Small intestine (tissue), 7 donors: ENCODE measurements at regions not wholly inside any gene's neighbourhood (a gene's known extent, or its start where the extent isn't known, plus 50 kb on each side); places are given as distances from the start of the nearest gene placed in this dataset.

Experiments
- DNase-seq, 2 donors: peaks; one replicate each; pipeline versions ENCODE4 v3.0.0 to v3.0.0-alpha.2; 2013
- FAIRE-seq: peaks from 2 replicates; lab custom pipeline; 2012; peaks lifted over from hg19 to GRCh38; lab: Jason Lieb, UNC
- H3K27ac ChIP-seq, 3 donors: one replicate each; pipeline ENCODE4 v1.5.1; 2013; ENCODE audit warnings: low read length in 2 of 3, mild to moderate bottlenecking in 2 of 3, control low read depth in 1 of 3, inconsistent platforms in 1 of 3, low read depth in 1 of 3, moderate library complexity in 1 of 3
- H3K27me3 ChIP-seq, 3 donors: one replicate each; pipeline ENCODE4 v1.6.1; 2013; ENCODE audit warnings: low read length in 3 of 3, inconsistent platforms in 1 of 3; ENCODE audit not compliant: control insufficient read depth in 3 of 3, insufficient read depth in 3 of 3
- H3K36me3 ChIP-seq, 3 donors: one replicate each; pipeline ENCODE4 v1.6.1; 2013; ENCODE audit warnings: low read length in 3 of 3, inconsistent platforms in 1 of 3, low read depth in 1 of 3, mild to moderate bottlenecking in 1 of 3, moderate library complexity in 1 of 3; ENCODE audit not compliant: control insufficient read depth in 3 of 3, insufficient read depth in 2 of 3
- H3K4me1 ChIP-seq, 3 donors: one replicate each; pipeline ENCODE4 v1.6.1; 2013; ENCODE audit warnings: low read length in 2 of 3, inconsistent platforms in 1 of 3, low read depth in 1 of 3, mild to moderate bottlenecking in 1 of 3, moderate library complexity in 1 of 3; ENCODE audit not compliant: control insufficient read depth in 3 of 3, insufficient read depth in 2 of 3
- H3K4me3 ChIP-seq, 3 donors: one replicate each; pipeline ENCODE4 v1.5.1; 2013; ENCODE audit warnings: low read length in 3 of 3, control low read depth in 1 of 3, inconsistent platforms in 1 of 3, low read depth in 1 of 3, mild to moderate bottlenecking in 1 of 3, moderate library complexity in 1 of 3
- H3K9me3 ChIP-seq, 2 donors: one replicate each; pipeline ENCODE4 v1.6.1; 2013; ENCODE audit warnings: low read depth in 1 of 2, low read length in 1 of 2; ENCODE audit not compliant: control insufficient read depth in 2 of 2, insufficient read depth in 1 of 2
- WGBS, 3 donors: extraction: QIAGEN DNeasy Blood & Tissue Kit; methylation state at CpG; one replicate each; pipeline ENCODE4 v1.1.7; 2013; 5-methylcytosine and 5-hydroxymethylcytosine counted together
- donor health status: healthy with polysubstance abuse.
- donor health status: control.
- donor health status: control.
- donor health status: Bipolar disorder and iron deficiency.
- donor health status: healthy.

- Histone ChIP-seq H3K4me1 (no peaks in the 10 kb centered on the region), H3K27ac (no peak overlapping the region), H3K27me3 (peaks cover 0 to 2% (median 0%) of the 10 kb centered on the region in 3 donors), H3K4me3 (no peak overlapping the region), H3K36me3 (no peaks in the 10 kb centered on the region), H3K9me3 (peaks cover 0 to 3% of the 10 kb centered on the region in 2 donors)
- FAIRE-seq, result no peak
- no peak for DNase-seq
- 67 to 73% (median 71%) methylated on average over 5 of the region's 5 CpGs for WGBS, 3 donors
Measured at GRCh38 chr20:48471176-48471575, 356.6 kb downstream of the PREX1 start.

DNA sequence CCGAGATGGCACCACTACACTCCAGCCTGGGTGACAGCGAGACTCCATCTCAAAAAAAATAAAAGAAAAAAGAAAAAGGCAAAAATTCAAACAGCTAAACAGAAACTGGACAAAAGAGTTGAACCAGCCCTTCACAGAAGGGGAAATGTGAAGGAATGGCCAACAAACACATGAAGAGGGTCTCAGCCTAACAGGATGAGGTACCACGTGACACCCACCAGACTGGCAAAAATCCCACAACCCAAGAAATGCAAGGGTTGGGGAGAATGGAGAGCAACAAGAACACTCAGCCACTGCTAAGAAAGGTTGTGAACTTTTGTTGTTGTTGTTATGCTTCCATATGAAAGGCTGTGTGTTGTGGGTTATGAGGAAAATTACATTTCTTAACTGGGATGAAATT is 357.7 kb downstream of the PREX1 start:
- DNase-seq (no peak), FAIRE-seq (no peak)
- 83 to 87% (median 84%) methylated on average over 3 of the region's 3 CpGs for WGBS, 3 donors
- no peaks in the 10 kb centered on the region for H3K4me1 ChIP-seq
- H3K4me3 ChIP-seq, result no peak overlapping the region
- H3K36me3 ChIP-seq, result no peaks in the 10 kb centered on the region
- no peak overlapping the region for H3K27ac ChIP-seq
- peaks cover 0 to 2% (median 0%) of the 10 kb centered on the region in 3 donors for H3K27me3 ChIP-seq
- H3K9me3 ChIP-seq, result peaks cover 0 to 3% of the 10 kb centered on the region in 2 donors

DNA sequence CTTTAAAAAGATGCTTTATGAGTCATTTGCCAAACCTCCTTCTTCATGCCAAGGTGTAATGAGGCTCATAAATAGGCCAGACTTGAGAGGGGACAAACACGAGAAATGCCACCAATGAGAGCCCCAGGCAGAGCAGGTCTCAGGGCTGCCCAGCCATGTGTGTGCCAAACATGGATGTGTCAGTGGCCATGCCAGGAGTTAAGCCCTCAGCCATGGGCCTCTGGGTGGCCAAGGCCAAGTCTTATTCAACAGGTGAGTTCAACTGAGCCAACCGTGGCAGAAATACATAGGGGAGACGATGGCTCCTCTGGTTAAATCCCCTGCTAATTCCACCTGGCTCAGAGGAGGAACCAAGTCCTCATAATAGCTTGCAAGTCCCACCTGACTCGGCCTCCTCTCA is 358.8 kb downstream of the PREX1 start:
- WGBS, 3 donors, result 80 to 93% (median 83%) methylated on average over 4 of the region's 4 CpGs
- Histone ChIP-seq H3K4me1 (no peaks in the 10 kb centered on the region), H3K9me3 (peaks cover 0 to 3% of the 10 kb centered on the region in 2 donors), H3K27ac (no peak overlapping the region), H3K4me3 (no peak overlapping the region), H3K36me3 (no peaks in the 10 kb centered on the region), H3K27me3 (peaks cover 0 to 2% (median 0%) of the 10 kb centered on the region in 3 donors)
- FAIRE-seq (no peak), DNase-seq (no peak)

DNA sequence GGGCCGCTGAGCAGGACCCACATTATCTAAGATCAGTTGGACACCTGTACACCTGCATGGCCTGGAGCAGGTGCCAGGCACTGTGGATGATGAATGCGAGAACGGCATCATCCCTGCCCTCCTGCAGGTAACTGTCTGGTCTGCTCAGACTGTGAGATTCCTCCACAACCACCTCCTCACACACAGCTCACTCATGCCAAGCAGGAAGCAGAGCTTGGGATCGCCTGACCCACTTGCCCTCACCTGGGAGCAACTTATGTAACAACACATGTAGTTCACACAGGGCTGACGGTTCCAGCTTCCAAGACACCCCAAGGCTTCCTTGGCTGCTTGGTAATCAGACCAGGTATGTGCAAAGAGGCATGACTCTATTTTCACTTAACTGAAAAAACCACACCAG is 359.2 kb downstream of the PREX1 start:
- no peak overlapping the region for H3K27ac ChIP-seq
- H3K36me3 ChIP-seq, result no peaks in the 10 kb centered on the region
- no peak overlapping the region for H3K4me3 ChIP-seq
- peaks cover 0 to 3% of the 10 kb centered on the region in 2 donors for H3K9me3 ChIP-seq
- H3K27me3 ChIP-seq, result peaks cover 0 to 2% (median 2%) of the 10 kb centered on the region in 3 donors
- no peaks in the 10 kb centered on the region for H3K4me1 ChIP-seq
- WGBS, 3 donors, result 71 to 80% (median 73%) methylated on average over 5 of the region's 5 CpGs
- no peak for DNase-seq
- FAIRE-seq, result no peak

DNA sequence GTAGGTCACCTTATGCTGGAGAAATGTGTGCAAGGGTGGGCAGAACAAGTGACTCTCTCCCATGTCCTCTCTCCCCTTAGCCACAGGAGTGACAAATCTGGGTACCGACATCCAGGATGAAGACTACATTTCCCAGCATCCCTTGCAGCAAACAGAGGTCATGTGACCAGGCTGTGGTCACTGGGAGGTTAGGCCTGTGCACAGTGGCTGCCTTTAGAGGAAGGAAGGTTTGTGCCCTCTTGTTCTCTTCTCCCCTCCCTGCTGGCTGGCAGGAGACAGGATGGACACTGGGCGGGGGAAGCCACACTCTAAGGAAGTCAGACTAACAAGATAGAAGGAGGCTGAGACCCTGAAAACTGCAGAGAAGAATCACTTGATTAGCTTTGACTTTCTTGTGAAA is 360.2 kb downstream of the PREX1 start:
- H3K9me3 ChIP-seq, result peaks cover 0 to 3% of the 10 kb centered on the region in 2 donors
- FAIRE-seq (no peak), DNase-seq (peak in 1 of 2 donors; percentile 5)
- 77 to 92% (median 80%) methylated on average over 2 of the region's 2 CpGs for WGBS, 3 donors
- no peaks in the 10 kb centered on the region for H3K4me1 ChIP-seq
- peaks cover 0 to 4% (median 0%) of the 10 kb centered on the region in 3 donors for H3K27me3 ChIP-seq
- H3K27ac ChIP-seq, result no peak overlapping the region
- no peak overlapping the region for H3K4me3 ChIP-seq
- H3K36me3 ChIP-seq, result no peaks in the 10 kb centered on the region

DNA sequence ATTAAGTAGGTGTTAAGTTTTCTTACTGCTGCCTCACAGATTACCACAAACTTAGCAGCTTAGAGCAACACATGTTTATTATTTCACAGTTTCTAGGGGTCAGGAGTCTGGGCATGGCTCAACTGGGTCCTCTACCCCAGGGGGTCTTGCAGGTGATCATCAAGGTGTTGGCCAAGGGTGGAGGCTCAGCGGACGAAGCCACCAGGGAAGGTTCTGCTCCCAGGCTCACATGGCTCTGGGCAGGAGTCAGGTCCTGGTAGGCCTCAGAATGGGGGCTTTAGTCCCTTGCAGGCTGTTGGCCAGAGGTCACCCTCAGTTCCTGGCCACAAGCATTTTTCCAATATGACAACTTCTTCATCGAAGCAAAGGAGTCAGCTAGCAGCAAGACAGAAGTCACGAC is 362.5 kb downstream of the PREX1 start:
- DNase-seq (no peak), FAIRE-seq (no peak)
- Histone ChIP-seq H3K9me3 (peaks cover 0 to 3% of the 10 kb centered on the region in 2 donors), H3K27me3 (peaks cover 0 to 7% (median 0%) of the 10 kb centered on the region in 3 donors), H3K4me3 (no peak overlapping the region), H3K27ac (no peak overlapping the region), H3K4me1 (no peaks in the 10 kb centered on the region), H3K36me3 (no peaks in the 10 kb centered on the region)
- WGBS, 3 donors, result 83 to 93% (median 88%) methylated on average over 4 of the region's 4 CpGs

- Histone ChIP-seq H3K4me3 (no peak overlapping the region), H3K36me3 (no peaks in the 10 kb centered on the region), H3K27me3 (peaks cover 0 to 7% (median 0%) of the 10 kb centered on the region in 3 donors), H3K4me1 (no peaks in the 10 kb centered on the region), H3K9me3 (peaks cover 0 to 3% of the 10 kb centered on the region in 2 donors), H3K27ac (no peak overlapping the region)
- FAIRE-seq (no peak), DNase-seq (peak in 1 of 2 donors; percentile 11)
- 68 to 78% (median 75%) methylated on average over 6 of the region's 6 CpGs for WGBS, 3 donors
Measured at GRCh38 chr20:48463916-48464315, 363.9 kb downstream of the PREX1 start.

- H3K4me3 ChIP-seq, result no peak overlapping the region
- FAIRE-seq, result no peak
- no peaks in the 10 kb centered on the region for H3K4me1 ChIP-seq
- WGBS, 3 donors, result 56 to 76% (median 65%) methylated on average over 11 of the region's 11 CpGs
- H3K36me3 ChIP-seq, result no peaks in the 10 kb centered on the region
- DNase-seq, result no peak
- peaks cover 0 to 3% of the 10 kb centered on the region in 2 donors for H3K9me3 ChIP-seq
- H3K27ac ChIP-seq, result no peak overlapping the region
- H3K27me3 ChIP-seq, result peaks cover 0 to 7% (median 0%) of the 10 kb centered on the region in 3 donors
Measured at GRCh38 chr20:48463096-48463720, 364.6 kb downstream of the PREX1 start.

DNA sequence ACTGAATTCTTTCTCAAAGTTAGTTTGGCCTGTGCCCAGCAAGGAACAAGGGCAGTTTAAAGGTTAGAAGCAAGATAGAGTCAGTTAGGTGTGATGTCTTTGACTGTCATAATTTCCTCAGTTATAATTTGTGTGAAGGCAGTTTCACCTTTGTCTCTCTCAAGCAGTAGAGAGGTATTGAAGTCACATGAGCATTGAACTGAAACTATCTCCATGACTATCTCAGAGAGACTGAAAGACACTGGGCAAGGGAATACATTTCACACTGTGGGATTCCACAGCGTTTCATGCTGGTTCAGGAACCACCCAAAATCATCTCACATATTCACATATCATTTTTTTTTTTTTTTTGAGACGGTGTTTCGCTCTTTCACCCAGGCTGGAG is 366.1 kb downstream of the PREX1 start:
- no peaks in the 10 kb centered on the region for H3K9me3 ChIP-seq
- no peak for FAIRE-seq
- peaks cover 0 to 7% (median 0%) of the 10 kb centered on the region in 3 donors for H3K27me3 ChIP-seq
- no peak overlapping the region for H3K27ac ChIP-seq
- H3K4me1 ChIP-seq, result no peaks in the 10 kb centered on the region
- no peaks in the 10 kb centered on the region for H3K36me3 ChIP-seq
- H3K4me3 ChIP-seq, result no peak overlapping the region
- DNase-seq, result peak in 1 of 2 donors; percentile 28
- WGBS, 3 donors, result 74 to 97% (median 88%) methylated on average over 2 to 3 of the region's 3 CpGs
